ENCODE measurements at regions not wholly inside any gene's neighbourhood (a gene's known extent, or its start where the extent isn't known, plus 50 kb on each side); places are given as distances from the start of the nearest gene placed in this dataset.
"Not testable (repeated sequence)": the region's sequence is repeated elsewhere in the genome, so short reads cannot be mapped to it uniquely, and the experiment has no call there.

GRCh38 chr5:177664737-177665136 lies 64.8 kb downstream of the B4GALT7 start:
- H3K4me3 ChIP-seq (ENCODE audit: low read depth, low read length); DNase-seq (ENCODE audit: low read depth): not testable (repeated sequence)

- not testable (repeated sequence) for DNase-seq (ENCODE audit: low read depth); H3K4me3 ChIP-seq (ENCODE audit: low read depth, low read length)
Measured at GRCh38 chr5:177665172-177665571, 65.2 kb downstream of the B4GALT7 start.

- DNase-seq (ENCODE audit: low read depth); H3K4me3 ChIP-seq (ENCODE audit: low read depth, low read length): not testable (repeated sequence)
Measured at GRCh38 chr5:177665960-177666359, 66.0 kb downstream of the B4GALT7 start.

- H3K4me3 ChIP-seq (ENCODE audit: low read depth, low read length): peak overlapping the region; percentile 56
- DNase-seq (ENCODE audit: low read depth): not testable (repeated sequence)
Measured at GRCh38 chr5:177671035-177671754, 71.3 kb downstream of the B4GALT7 start.

GRCh38 chr5:177671755-177672690 lies 72.1 kb downstream of the B4GALT7 start:
- H3K4me3 ChIP-seq (ENCODE audit: low read depth, low read length): peak overlapping the region; percentile 51
- DNase-seq (ENCODE audit: low read depth): peak; percentile 28

Data from fibroblast of villous mesenchyme (primary cell).